Gastroesophageal sphincter (tissue), 4 donors: ENCODE measurements at regions not wholly inside any gene's neighbourhood (a gene's known extent, or its start where the extent isn't known, plus 50 kb on each side); places are given as distances from the start of the nearest gene placed in this dataset.
A peak's percentile ranks its signal among the peaks of the same experiment; 100 is the strongest.

Experiments
- ATAC-seq: fragments of 150-250 bp; one replicate; pipeline ENCODE4 v1.9.1; 2016; ENCODE audit warnings: mild to moderate bottlenecking, moderate library complexity
- H3K27ac ChIP-seq, 4 donors: fragments of 200-600 bp; sonication (generic) in 3 of 4; 1 replicate in 3 of 4; 2 replicates in 1 of 4; pipeline ENCODE4 v1.5.1; 2016 to 2019
- H3K27me3 ChIP-seq: fragments of 200-600 bp; sonication (generic); one replicate; pipeline ENCODE4 v1.5.1; 2019
- H3K36me3 ChIP-seq, 2 donors: fragments of 200-600 bp; sonication (generic); one replicate each; pipeline ENCODE4 v1.5.1; 2019; ENCODE audit warnings: control low read depth in 1 of 2
- H3K4me1 ChIP-seq, 3 donors: fragments of 200-600 bp; sonication (generic); 1 replicate in 2 of 3; 2 replicates in 1 of 3; pipeline ENCODE4 v1.5.1; 2016 to 2019; ENCODE audit warnings: control low read depth in 2 of 3
- H3K4me3 ChIP-seq, 2 donors: fragments of 200-600 bp; sonication (generic); one replicate each; pipeline ENCODE4 v1.5.1; 2019; ENCODE audit warnings: mild to moderate bottlenecking in 1 of 2, moderate library complexity in 1 of 2
- H3K9me3 ChIP-seq, 3 donors: fragments of 200-600 bp; sonication (generic); one replicate each; pipeline ENCODE4 v1.5.1; 2017 to 2019; ENCODE audit warnings: control low read depth in 2 of 3
- CTCF ChIP-seq, 4 experiments: fragments of 200-600 bp in 2 of 4; fragments of 450-650 bp in 2 of 4; sonication (generic) in 1 of 4; IDR thresholded peaks; one replicate each; pipeline ENCODE4 v1.5.1; 2017 to 2019; ENCODE audit warnings: antibody characterized with exemption in 4 of 4, mild to moderate bottlenecking in 2 of 4, moderate library complexity in 2 of 4
- EP300 ChIP-seq: sonication (generic); formaldehyde crosslinking; IDR thresholded peaks from one replicate; pipeline ENCODE4 v1.6.1; 2017; ENCODE audit warnings: antibody characterized with exemption, mild to moderate bottlenecking
- POLR2A ChIP-seq, 2 donors: fragments of 450-650 bp; IDR thresholded peaks; one replicate each; pipeline ENCODE4 v1.6.1; 2017; ENCODE audit warnings: antibody characterized with exemption in 2 of 2, mild to moderate bottlenecking in 2 of 2, moderate library complexity in 1 of 2
- POLR2AphosphoS5 ChIP-seq: sonication (generic); formaldehyde crosslinking; IDR thresholded peaks from one replicate; pipeline ENCODE4 v1.6.1; 2017; ENCODE audit warnings: antibody characterized with exemption
- WGBS, 2 donors: methylation state at CpG; one replicate each; pipeline ENCODE4 v1.1.5; 2018; ENCODE audit warnings: low coverage in 1 of 2; 5-methylcytosine and 5-hydroxymethylcytosine counted together

GRCh38 chr3:124116906-124117305, 125.0 kb upstream of the ROPN1 start:
- Histone ChIP-seq H3K4me1 (peaks cover 3 to 12% (median 12%) of the 10 kb centered on the region in 3 donors), H3K4me3 (no peak overlapping the region), H3K27me3 (no peaks in the 10 kb centered on the region), H3K36me3 (no peaks in the 10 kb centered on the region), H3K27ac (no peak overlapping the region), H3K9me3 (no peaks in the 10 kb centered on the region)
- ATAC-seq, result no peak
- TF ChIP-seq CTCF (IDR thresholded peaks at IDR 0.05) (no peak), POLR2A (IDR thresholded peaks at IDR 0.05) (no peak), POLR2AphosphoS5 (no peak)

GRCh38 chr3:124117486-124117885, 125.6 kb upstream of the ROPN1 start:
- Histone ChIP-seq H3K27me3 (no peaks in the 10 kb centered on the region), H3K4me3 (no peak overlapping the region), H3K27ac (no peak overlapping the region), H3K4me1 (peaks cover 3 to 12% (median 12%) of the 10 kb centered on the region in 3 donors), H3K9me3 (no peaks in the 10 kb centered on the region), H3K36me3 (no peaks in the 10 kb centered on the region)
- TF ChIP-seq POLR2A (IDR thresholded peaks at IDR 0.05) (no peak), POLR2AphosphoS5 (peak; percentile 64), CTCF (IDR thresholded peaks at IDR 0.05) (no peak)
- ATAC-seq, result no peak
- WGBS, 2 donors, result 10 to 23% methylated on average over 3 of the region's 3 CpGs

GRCh38 chr3:124118397-124118796, 126.5 kb upstream of the ROPN1 start:
- ATAC-seq, result no peak
- H3K4me1 ChIP-seq, result peaks cover 3 to 12% (median 12%) of the 10 kb centered on the region in 3 donors
- H3K27me3 ChIP-seq, result no peaks in the 10 kb centered on the region
- 61 to 73% methylated on average over 4 of the region's 4 CpGs for WGBS, 2 donors
- no peaks in the 10 kb centered on the region for H3K9me3 ChIP-seq
- no peaks in the 10 kb centered on the region for H3K36me3 ChIP-seq
- H3K27ac ChIP-seq, result no peak overlapping the region
- no peak overlapping the region for H3K4me3 ChIP-seq
- TF ChIP-seq POLR2AphosphoS5 (no peak), EP300 (no peak), CTCF (IDR thresholded peaks at IDR 0.05) (no peak)

- Histone ChIP-seq H3K4me1 (peaks cover 3 to 12% (median 12%) of the 10 kb centered on the region in 3 donors), H3K36me3 (no peaks in the 10 kb centered on the region), H3K27ac (no peak overlapping the region), H3K4me3 (no peak overlapping the region), H3K27me3 (no peaks in the 10 kb centered on the region), H3K9me3 (no peaks in the 10 kb centered on the region)
- 67 to 73% methylated on average over 4 of the region's 4 CpGs for WGBS, 2 donors
- ATAC-seq, result no peak
- TF ChIP-seq CTCF (IDR thresholded peaks at IDR 0.05) (no peak), EP300 (no peak), POLR2AphosphoS5 (peak; percentile 47)
Observed at GRCh38 chr3:124119056-124119716, 127.3 kb upstream of the ROPN1 start.

- Histone ChIP-seq H3K27ac (no peak overlapping the region), H3K4me1 (peaks cover 3 to 12% (median 12%) of the 10 kb centered on the region in 3 donors), H3K9me3 (no peaks in the 10 kb centered on the region), H3K4me3 (no peak overlapping the region), H3K27me3 (no peaks in the 10 kb centered on the region), H3K36me3 (no peaks in the 10 kb centered on the region)
- no peak for TF ChIP-seq EP300
- TF ChIP-seq CTCF (IDR thresholded peaks at IDR 0.05), result no peak
- no peak for TF ChIP-seq POLR2A (IDR thresholded peaks at IDR 0.05)
- TF ChIP-seq POLR2AphosphoS5, result no peak
- WGBS, 2 donors, result 67 to 89% methylated on average over 1 of the region's 1 CpG
- no peak for ATAC-seq
Observed at GRCh38 chr3:124121379-124122312, 129.7 kb upstream of the ROPN1 start.
